DOHH2 (cell line): ENCODE measurements at regions not wholly inside any gene's neighbourhood (a gene's known extent, or its start where the extent isn't known, plus 50 kb on each side); places are given as distances from the start of the nearest gene placed in this dataset.

Experiments
- H3F3A ChIP-seq: fragments of 200-600 bp; sonication (generic), shearing (Covaris generic); 2 replicates; pipeline ENCODE4 v1.6.0; 2016; ENCODE audit warnings: antibody characterized with exemption, mild to moderate bottlenecking; ENCODE audit not compliant: control insufficient read depth, insufficient read depth
- H3K27ac ChIP-seq: fragments of 200-600 bp; sonication (generic); 2 replicates; pipeline ENCODE4 v1.5.1; 2014; ENCODE audit warnings: low read depth, mild to moderate bottlenecking, low read length, moderate library complexity
- H3K27me3 ChIP-seq: fragments of 200-600 bp; sonication (generic); 2 replicates; pipeline ENCODE4 v1.6.1; 2014; ENCODE audit warnings: mild to moderate bottlenecking, low read length, mixed read lengths; ENCODE audit not compliant: control insufficient read depth
- H3K36me3 ChIP-seq: fragments of 200-600 bp; sonication (generic); 2 replicates; pipeline ENCODE4 v1.6.1; 2014; ENCODE audit warnings: mild to moderate bottlenecking, low read length, moderate library complexity, mixed read lengths; ENCODE audit not compliant: control insufficient read depth
- H3K4me1 ChIP-seq: fragments of 200-600 bp; sonication (generic); 2 replicates; pipeline ENCODE4 v1.6.1; 2014; ENCODE audit warnings: mild to moderate bottlenecking, low read length, mixed read lengths; ENCODE audit not compliant: control insufficient read depth
- H3K4me2 ChIP-seq: fragments of 200-600 bp; sonication (generic); 2 replicates; pipeline ENCODE4 v1.6.0; 2014; ENCODE audit warnings: mild to moderate bottlenecking, low read length, moderate library complexity
- H3K4me3 ChIP-seq: fragments of 200-600 bp; sonication (generic); 2 replicates; pipeline ENCODE4 v1.5.1; 2014; ENCODE audit warnings: mild to moderate bottlenecking, low read length, mixed read lengths
- H3K79me2 ChIP-seq: fragments of 200-600 bp; sonication (generic); 2 replicates; pipeline ENCODE4 v1.6.1; 2014; ENCODE audit warnings: mild to moderate bottlenecking, low read length, mixed read lengths; ENCODE audit not compliant: control insufficient read depth
- H3K9me2 ChIP-seq: fragments of 200-600 bp; sonication (generic); replicated peaks from 2 replicates; pipeline ENCODE4 v1.6.1; 2014; ENCODE audit warnings: mild to moderate bottlenecking, low read length, mixed read lengths; ENCODE audit not compliant: control insufficient read depth
- H3K9me3 ChIP-seq: fragments of 200-600 bp; sonication (generic); 2 replicates; pipeline ENCODE4 v1.6.1; 2014; ENCODE audit warnings: antibody characterized with exemption, low read length, mixed read lengths; ENCODE audit not compliant: control insufficient read depth, insufficient read depth
- H4K20me1 ChIP-seq: fragments of 200-600 bp; sonication (generic); 2 replicates; pipeline ENCODE4 v1.6.0; 2014; ENCODE audit warnings: low read depth, mild to moderate bottlenecking, antibody characterized with exemption, low read length, moderate library complexity; ENCODE audit not compliant: control insufficient read depth, insufficient read depth
- EZH2phosphoT487 ChIP-seq: fragments of 200-600 bp; sonication (generic); IDR thresholded peaks from 2 replicates; pipeline ENCODE4 v1.6.1; 2017; ENCODE audit warnings: borderline replicate concordance, mild to moderate bottlenecking, antibody characterized with exemption, low read length, moderate library complexity, mixed read lengths
- TF ChIP-seq, protein P1 (sequence below): fragments of 200-600 bp; sonication (generic); IDR thresholded peaks from one replicate; pipeline ENCODE4 v1.5.1; 2014; ENCODE audit warnings: antibody characterized with exemption, mild to moderate bottlenecking, low read depth, low read length; ENCODE audit not compliant: poor library complexity, severe bottlenecking

DNA sequence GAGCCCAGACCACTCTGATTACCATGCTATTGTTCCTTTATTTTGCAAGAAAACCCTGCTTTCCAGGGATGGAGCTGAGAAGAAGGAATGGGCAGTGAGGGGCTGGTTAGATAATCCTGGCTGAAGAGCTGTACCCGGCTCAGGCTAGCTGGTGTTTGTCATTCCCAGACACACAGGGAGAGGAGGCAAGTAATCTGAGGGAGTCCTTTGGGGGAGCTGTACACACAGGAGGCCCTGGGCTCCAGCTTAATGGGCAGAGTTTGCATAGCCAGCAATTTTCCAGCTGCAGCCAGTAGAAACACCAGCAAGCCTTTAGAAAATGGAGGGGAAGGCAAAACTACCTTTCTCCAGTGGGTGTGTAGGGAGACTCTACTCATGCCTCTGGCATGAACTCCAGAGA lies 259.3 kb downstream of the SOX11 start:
- Histone ChIP-seq H3K27ac (no peak overlapping the region), H3K4me3 (no peak overlapping the region), H3K4me1 (no peaks in the 10 kb centered on the region), H3K4me2 (no peak overlapping the region), H3K9me2 (no peaks in the 10 kb centered on the region), H3K9me3 (0 out of 2 replicates have a peak, but pooled peaks cover 3% of the 10 kb centered on the region), H3K27me3 (no peaks in the 10 kb centered on the region), H4K20me1 (no peaks in the 10 kb centered on the region), H3F3A (no peaks in the 10 kb centered on the region), H3K79me2 (no peaks in the 10 kb centered on the region), H3K36me3 (no peaks in the 10 kb centered on the region)
- TF ChIP-seq, protein P1, sequence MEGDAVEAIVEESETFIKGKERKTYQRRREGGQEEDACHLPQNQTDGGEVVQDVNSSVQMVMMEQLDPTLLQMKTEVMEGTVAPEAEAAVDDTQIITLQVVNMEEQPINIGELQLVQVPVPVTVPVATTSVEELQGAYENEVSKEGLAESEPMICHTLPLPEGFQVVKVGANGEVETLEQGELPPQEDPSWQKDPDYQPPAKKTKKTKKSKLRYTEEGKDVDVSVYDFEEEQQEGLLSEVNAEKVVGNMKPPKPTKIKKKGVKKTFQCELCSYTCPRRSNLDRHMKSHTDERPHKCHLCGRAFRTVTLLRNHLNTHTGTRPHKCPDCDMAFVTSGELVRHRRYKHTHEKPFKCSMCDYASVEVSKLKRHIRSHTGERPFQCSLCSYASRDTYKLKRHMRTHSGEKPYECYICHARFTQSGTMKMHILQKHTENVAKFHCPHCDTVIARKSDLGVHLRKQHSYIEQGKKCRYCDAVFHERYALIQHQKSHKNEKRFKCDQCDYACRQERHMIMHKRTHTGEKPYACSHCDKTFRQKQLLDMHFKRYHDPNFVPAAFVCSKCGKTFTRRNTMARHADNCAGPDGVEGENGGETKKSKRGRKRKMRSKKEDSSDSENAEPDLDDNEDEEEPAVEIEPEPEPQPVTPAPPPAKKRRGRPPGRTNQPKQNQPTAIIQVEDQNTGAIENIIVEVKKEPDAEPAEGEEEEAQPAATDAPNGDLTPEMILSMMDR, result no peak
- no peak for TF ChIP-seq EZH2phosphoT487

DNA sequence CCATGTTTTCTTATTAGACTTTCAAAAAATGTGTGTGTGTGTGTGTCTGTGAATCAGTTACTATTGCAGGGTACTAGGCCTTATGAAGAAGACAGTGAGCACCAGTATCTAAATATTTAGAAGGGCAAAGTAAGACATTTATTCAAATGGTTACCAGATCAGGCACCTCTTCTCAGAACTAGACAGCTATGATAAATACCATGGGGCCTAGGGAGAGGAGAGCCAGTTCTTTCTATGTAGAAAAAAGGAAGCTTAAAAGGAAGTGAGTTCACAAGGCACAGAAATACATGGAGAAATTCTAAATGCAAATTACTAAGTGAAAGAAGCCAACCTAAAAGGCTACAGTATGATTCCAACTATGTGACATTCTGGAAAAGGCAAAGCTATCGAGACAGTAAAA lies 261.3 kb downstream of the SOX11 start:
- no peak overlapping the region for H3K4me3 ChIP-seq

DNA sequence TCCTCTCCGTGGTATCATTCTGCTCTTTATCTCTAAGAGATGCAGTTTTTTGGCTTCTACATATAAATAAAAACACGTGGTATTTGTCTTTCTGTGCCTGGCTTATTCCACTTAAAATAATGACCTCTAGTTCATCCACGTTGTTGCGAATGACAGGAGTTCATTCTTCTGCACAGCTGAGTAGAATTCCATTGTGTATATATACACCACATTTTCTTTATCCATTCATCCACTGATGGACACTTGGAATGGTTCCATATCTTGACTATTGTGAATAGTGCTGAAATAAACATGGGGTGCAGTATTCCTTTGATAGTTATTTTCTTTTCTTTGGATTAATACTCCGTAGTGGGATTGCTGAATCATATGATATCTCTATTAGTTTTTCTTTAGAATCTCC lies 262.3 kb downstream of the SOX11 start:
- H3K9me2 ChIP-seq, result no peaks in the 10 kb centered on the region
- no peak overlapping the region for H3K27ac ChIP-seq
- TF ChIP-seq EZH2phosphoT487, result no peak
- TF ChIP-seq, protein P1, result no peak
- H3K9me3 ChIP-seq, result 0 out of 2 replicates have a peak, but pooled peaks cover 3% of the 10 kb centered on the region
- H3K4me3 ChIP-seq, result no peak overlapping the region
- no peak overlapping the region for H3K4me2 ChIP-seq
- H3F3A ChIP-seq, result no peaks in the 10 kb centered on the region
- no peaks in the 10 kb centered on the region for H3K79me2 ChIP-seq
- H4K20me1 ChIP-seq, result no peaks in the 10 kb centered on the region
- H3K27me3 ChIP-seq, result no peaks in the 10 kb centered on the region
- H3K36me3 ChIP-seq, result no peaks in the 10 kb centered on the region
- H3K4me1 ChIP-seq, result no peaks in the 10 kb centered on the region

More for the DNA sequence above, 261.3 kb downstream of the SOX11 start:
- Histone ChIP-seq H3F3A (no peaks in the 10 kb centered on the region), H3K9me3 (0 out of 2 replicates have a peak, but pooled peaks cover 3% of the 10 kb centered on the region), H3K79me2 (no peaks in the 10 kb centered on the region), H3K27ac (no peak overlapping the region), H3K27me3 (no peaks in the 10 kb centered on the region), H4K20me1 (no peaks in the 10 kb centered on the region), H3K4me2 (no peak overlapping the region), H3K4me1 (no peaks in the 10 kb centered on the region), H3K9me2 (no peaks in the 10 kb centered on the region), H3K36me3 (no peaks in the 10 kb centered on the region)
- TF ChIP-seq, protein P1, result no peak
- no peak for TF ChIP-seq EZH2phosphoT487

DNA sequence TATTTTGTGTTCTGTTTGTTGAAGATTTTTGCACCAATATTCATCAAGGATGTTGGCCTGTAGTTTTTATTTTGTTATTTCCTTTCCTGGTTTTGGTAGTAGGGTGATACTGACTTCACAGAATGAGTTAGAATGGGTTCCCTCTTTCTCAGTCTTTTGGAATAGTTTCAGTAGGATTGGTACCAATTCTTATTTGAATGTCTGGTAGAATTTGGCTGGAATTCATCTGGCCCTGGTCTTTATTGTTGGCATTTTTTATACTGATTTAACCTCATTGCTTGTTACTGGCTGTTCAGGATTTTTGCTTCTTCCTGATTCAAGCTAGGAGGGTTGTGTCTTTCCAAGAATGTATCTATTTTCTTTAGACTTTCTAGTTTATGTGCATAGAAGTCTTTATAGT lies 263.7 kb downstream of the SOX11 start:
- no peaks in the 10 kb centered on the region for H3K27me3 ChIP-seq
- H3K36me3 ChIP-seq, result no peaks in the 10 kb centered on the region
- no peaks in the 10 kb centered on the region for H3F3A ChIP-seq
- no peaks in the 10 kb centered on the region for H4K20me1 ChIP-seq
- no peak overlapping the region for H3K27ac ChIP-seq
- H3K4me1 ChIP-seq, result no peaks in the 10 kb centered on the region
- H3K9me3 ChIP-seq, result no peaks in the 10 kb centered on the region
- H3K79me2 ChIP-seq, result no peaks in the 10 kb centered on the region
- no peaks in the 10 kb centered on the region for H3K9me2 ChIP-seq
- H3K4me2 ChIP-seq, result no peak overlapping the region
- no peak for TF ChIP-seq EZH2phosphoT487
- TF ChIP-seq, protein P1, result no peak
- no peak overlapping the region for H3K4me3 ChIP-seq
